ENCODE measurements at regions not wholly inside any gene's neighbourhood (a gene's known extent, or its start where the extent isn't known, plus 50 kb on each side); places are given as distances from the start of the nearest gene placed in this dataset.
A peak's percentile ranks its signal among the peaks of the same experiment; 100 is the strongest.

- H3K14ac ChIP-seq (ENCODE audit: low read length), result no peak overlapping the region
- H3K79me1 ChIP-seq (ENCODE audit: low read depth, low read length), result no peaks in the 10 kb centered on the region
- H4K91ac ChIP-seq (ENCODE audit: low read depth, low read length, poor library complexity), result no peak overlapping the region
- no peak overlapping the region for H2BK120ac ChIP-seq (ENCODE audit: low read depth, low read length)
- no peak overlapping the region for H2BK12ac ChIP-seq (ENCODE audit: low read length)
- no peak overlapping the region for H3K27ac ChIP-seq (replicated peaks; ENCODE audit: low read length)
- H3K36me3 ChIP-seq (replicated peaks in 1 of 2; ENCODE audit: control insufficient read depth in 2 of 2, insufficient read depth in 2 of 2, low read length in 2 of 2), result no peaks in the 10 kb centered on the region
- no peak overlapping the region for H4K8ac ChIP-seq (ENCODE audit: low read depth, low read length)
- no peak overlapping the region for H3K18ac ChIP-seq (ENCODE audit: low read length)
- no peaks in the 10 kb centered on the region for H3K9me3 ChIP-seq (replicated peaks in 1 of 2; ENCODE audit: control insufficient read depth in 2 of 2, insufficient read depth in 1 of 2, low read depth in 1 of 2, low read length in 2 of 2)
- no peak overlapping the region for H2AK5ac ChIP-seq (ENCODE audit: low read depth, low read length)
- no peak overlapping the region for H2BK15ac ChIP-seq (ENCODE audit: low read length)
- no CpG with 5 or more reads among the region's 1 CpG for WGBS, 2 donors (ENCODE audit: extremely low coverage in 2 of 2, insufficient read length in 2 of 2, insufficient replicate concordance in 1 of 2)
- peaks cover 12 to 24% of the 10 kb centered on the region in 2 donors for H3K4me1 ChIP-seq (ENCODE audit: control insufficient read depth in 2 of 2, insufficient read depth in 1 of 2, low read depth in 1 of 2, low read length in 2 of 2)
- DNase-seq (ENCODE audit: low spot score), result no peak
- H3K23ac ChIP-seq (ENCODE audit: low read depth, low read length, poor library complexity), result no peak overlapping the region
- H3K4me3 ChIP-seq (ENCODE audit: low read length in 2 of 2), result no peak overlapping the region
- no peaks in the 10 kb centered on the region for H3K27me3 ChIP-seq (ENCODE audit: control insufficient read depth in 3 of 3, insufficient read depth in 3 of 3, low read depth in 1 of 3, low read length in 3 of 3)
- no peak overlapping the region for H3K4me2 ChIP-seq (ENCODE audit: insufficient read depth, low read length, poor library complexity, severe bottlenecking)
- no peak overlapping the region for H3K9ac ChIP-seq (ENCODE audit: low read depth, low read length, poor library complexity)
- no peak overlapping the region for H3K4ac ChIP-seq (ENCODE audit: low read length)
- H2AFZ ChIP-seq (ENCODE audit: low read length), result peak overlapping the region; percentile 59
- H2BK5ac ChIP-seq (ENCODE audit: low read length), result no peak overlapping the region
Measured at GRCh38 chr14:55758796-55759195, 178.8 kb downstream of the KTN1 start.

GRCh38 chr14:55760789-55761566 is 181.0 kb downstream of the KTN1 start:
- no peak overlapping the region for H3K4me3 ChIP-seq (ENCODE audit: low read length in 2 of 2)
- H3K4ac ChIP-seq (ENCODE audit: low read length), result no peak overlapping the region
- H2BK12ac ChIP-seq (ENCODE audit: low read length), result no peak overlapping the region
- no peak overlapping the region for H2AFZ ChIP-seq (ENCODE audit: low read length)
- no peaks in the 10 kb centered on the region for H3K9me3 ChIP-seq (replicated peaks in 1 of 2; ENCODE audit: control insufficient read depth in 2 of 2, insufficient read depth in 1 of 2, low read depth in 1 of 2, low read length in 2 of 2)
- no peak overlapping the region for H4K8ac ChIP-seq (ENCODE audit: low read depth, low read length)
- H2BK5ac ChIP-seq (ENCODE audit: low read length), result no peak overlapping the region
- no peak overlapping the region for H3K23ac ChIP-seq (ENCODE audit: low read depth, low read length, poor library complexity)
- H3K4me2 ChIP-seq (ENCODE audit: insufficient read depth, low read length, poor library complexity, severe bottlenecking), result no peak overlapping the region
- no peaks in the 10 kb centered on the region for H3K36me3 ChIP-seq (replicated peaks in 1 of 2; ENCODE audit: control insufficient read depth in 2 of 2, insufficient read depth in 2 of 2, low read length in 2 of 2)
- DNase-seq (ENCODE audit: low spot score), result no peak
- WGBS, 2 donors (ENCODE audit: extremely low coverage in 2 of 2, insufficient read length in 2 of 2, insufficient replicate concordance in 1 of 2), result no CpG with 5 or more reads among the region's 14 CpGs
- H2BK120ac ChIP-seq (ENCODE audit: low read depth, low read length), result no peak overlapping the region
- H4K91ac ChIP-seq (ENCODE audit: low read depth, low read length, poor library complexity), result no peak overlapping the region
- no peaks in the 10 kb centered on the region for H3K27me3 ChIP-seq (ENCODE audit: control insufficient read depth in 3 of 3, insufficient read depth in 3 of 3, low read depth in 1 of 3, low read length in 3 of 3)
- no peak overlapping the region for H3K27ac ChIP-seq (replicated peaks; ENCODE audit: low read length)
- H3K79me1 ChIP-seq (ENCODE audit: low read depth, low read length), result no peaks in the 10 kb centered on the region
- H2AK5ac ChIP-seq (ENCODE audit: low read depth, low read length), result no peak overlapping the region
- H3K9ac ChIP-seq (ENCODE audit: low read depth, low read length, poor library complexity), result no peak overlapping the region
- no peak overlapping the region for H2BK15ac ChIP-seq (ENCODE audit: low read length)
- peaks cover 12 to 21% of the 10 kb centered on the region in 2 donors for H3K4me1 ChIP-seq (ENCODE audit: control insufficient read depth in 2 of 2, insufficient read depth in 1 of 2, low read depth in 1 of 2, low read length in 2 of 2)
- no peak overlapping the region for H3K14ac ChIP-seq (ENCODE audit: low read length)
- H3K18ac ChIP-seq (ENCODE audit: low read length), result no peak overlapping the region

- H4K8ac ChIP-seq (ENCODE audit: low read depth, low read length), result no peak overlapping the region
- H3K4me2 ChIP-seq (ENCODE audit: insufficient read depth, low read length, poor library complexity, severe bottlenecking), result no peak overlapping the region
- H3K4me3 ChIP-seq (ENCODE audit: low read length in 2 of 2), result no peak overlapping the region
- no peak overlapping the region for H3K14ac ChIP-seq (ENCODE audit: low read length)
- no peak overlapping the region for H2BK15ac ChIP-seq (ENCODE audit: low read length)
- H3K27ac ChIP-seq (replicated peaks; ENCODE audit: low read length), result no peak overlapping the region
- no peak overlapping the region for H3K18ac ChIP-seq (ENCODE audit: low read length)
- no peak overlapping the region for H2BK5ac ChIP-seq (ENCODE audit: low read length)
- H2AFZ ChIP-seq (ENCODE audit: low read length), result no peak overlapping the region
- no peaks in the 10 kb centered on the region for H3K79me1 ChIP-seq (ENCODE audit: low read depth, low read length)
- no peak overlapping the region for H3K9ac ChIP-seq (ENCODE audit: low read depth, low read length, poor library complexity)
- no peak overlapping the region for H2BK12ac ChIP-seq (ENCODE audit: low read length)
- no peak overlapping the region for H2AK5ac ChIP-seq (ENCODE audit: low read depth, low read length)
- H3K36me3 ChIP-seq (replicated peaks in 1 of 2; ENCODE audit: control insufficient read depth in 2 of 2, insufficient read depth in 2 of 2, low read length in 2 of 2), result no peaks in the 10 kb centered on the region
- no peak overlapping the region for H3K23ac ChIP-seq (ENCODE audit: low read depth, low read length, poor library complexity)
- H3K27me3 ChIP-seq (ENCODE audit: control insufficient read depth in 3 of 3, insufficient read depth in 3 of 3, low read depth in 1 of 3, low read length in 3 of 3), result no peaks in the 10 kb centered on the region
- WGBS, 2 donors (ENCODE audit: extremely low coverage in 2 of 2, insufficient read length in 2 of 2, insufficient replicate concordance in 1 of 2), result no CpG with 5 or more reads among the region's 1 CpG
- no peak overlapping the region for H2BK120ac ChIP-seq (ENCODE audit: low read depth, low read length)
- no peak overlapping the region for H4K91ac ChIP-seq (ENCODE audit: low read depth, low read length, poor library complexity)
- H3K9me3 ChIP-seq (replicated peaks in 1 of 2; ENCODE audit: control insufficient read depth in 2 of 2, insufficient read depth in 1 of 2, low read depth in 1 of 2, low read length in 2 of 2), result no peaks in the 10 kb centered on the region
- H3K4ac ChIP-seq (ENCODE audit: low read length), result no peak overlapping the region
- no peak for DNase-seq (ENCODE audit: low spot score)
- H3K4me1 ChIP-seq (ENCODE audit: control insufficient read depth in 2 of 2, insufficient read depth in 1 of 2, low read depth in 1 of 2, low read length in 2 of 2), result peaks cover 7 to 15% of the 10 kb centered on the region in 2 donors
Measured at GRCh38 chr14:55761651-55762050, 181.6 kb downstream of the KTN1 start.

GRCh38 chr14:55762595-55763232 is 182.7 kb downstream of the KTN1 start:
- no peak overlapping the region for H3K4ac ChIP-seq (ENCODE audit: low read length)
- no CpG with 5 or more reads among the region's 5 CpGs for WGBS, 2 donors (ENCODE audit: extremely low coverage in 2 of 2, insufficient read length in 2 of 2, insufficient replicate concordance in 1 of 2)
- no peaks in the 10 kb centered on the region for H3K79me1 ChIP-seq (ENCODE audit: low read depth, low read length)
- no peaks in the 10 kb centered on the region for H3K36me3 ChIP-seq (replicated peaks in 1 of 2; ENCODE audit: control insufficient read depth in 2 of 2, insufficient read depth in 2 of 2, low read length in 2 of 2)
- H2BK15ac ChIP-seq (ENCODE audit: low read length), result no peak overlapping the region
- H2AFZ ChIP-seq (ENCODE audit: low read length), result peak overlapping the region; percentile 18
- H2BK5ac ChIP-seq (ENCODE audit: low read length), result no peak overlapping the region
- H4K8ac ChIP-seq (ENCODE audit: low read depth, low read length), result no peak overlapping the region
- H2BK120ac ChIP-seq (ENCODE audit: low read depth, low read length), result no peak overlapping the region
- H2BK12ac ChIP-seq (ENCODE audit: low read length), result no peak overlapping the region
- H3K27ac ChIP-seq (replicated peaks; ENCODE audit: low read length), result no peak overlapping the region
- H3K9me3 ChIP-seq (replicated peaks in 1 of 2; ENCODE audit: control insufficient read depth in 2 of 2, insufficient read depth in 1 of 2, low read depth in 1 of 2, low read length in 2 of 2), result no peaks in the 10 kb centered on the region
- H2AK5ac ChIP-seq (ENCODE audit: low read depth, low read length), result no peak overlapping the region
- no peak overlapping the region for H3K18ac ChIP-seq (ENCODE audit: low read length)
- no peaks in the 10 kb centered on the region for H3K27me3 ChIP-seq (ENCODE audit: control insufficient read depth in 3 of 3, insufficient read depth in 3 of 3, low read depth in 1 of 3, low read length in 3 of 3)
- H3K4me3 ChIP-seq (ENCODE audit: low read length in 2 of 2), result no peak overlapping the region
- no peak overlapping the region for H3K4me2 ChIP-seq (ENCODE audit: insufficient read depth, low read length, poor library complexity, severe bottlenecking)
- peaks cover 7 to 12% of the 10 kb centered on the region in 2 donors for H3K4me1 ChIP-seq (ENCODE audit: control insufficient read depth in 2 of 2, insufficient read depth in 1 of 2, low read depth in 1 of 2, low read length in 2 of 2)
- H3K23ac ChIP-seq (ENCODE audit: low read depth, low read length, poor library complexity), result no peak overlapping the region
- no peak for DNase-seq (ENCODE audit: low spot score)
- no peak overlapping the region for H3K9ac ChIP-seq (ENCODE audit: low read depth, low read length, poor library complexity)
- H3K14ac ChIP-seq (ENCODE audit: low read length), result no peak overlapping the region
- H4K91ac ChIP-seq (ENCODE audit: low read depth, low read length, poor library complexity), result no peak overlapping the region
